Erythroblast (primary cell): ENCODE measurements at regions not wholly inside any gene's neighbourhood (a gene's known extent, or its start where the extent isn't known, plus 50 kb on each side); places are given as distances from the start of the nearest gene placed in this dataset.

ENCODE experiments used
- GATA1 ChIP-seq: IDR thresholded peaks from 2 replicates; pipeline ENCODE4 v1.6.1; 2011; ENCODE audit warnings: low read depth, mild to moderate bottlenecking, control low read depth, low read length, moderate library complexity
- POLR2A ChIP-seq: IDR thresholded peaks from 2 replicates; pipeline ENCODE4 v1.6.1; 2011; ENCODE audit warnings: mild to moderate bottlenecking, low read length

- no peak for TF ChIP-seq POLR2A
- no peak for TF ChIP-seq GATA1
These were observed 230.1 kb downstream of the TFAP2C start for GRCh38 chr20:56859039-56859800.
